Esophagus squamous epithelium (tissue), 5 donors: ENCODE measurements at regions not wholly inside any gene's neighbourhood (a gene's known extent, or its start where the extent isn't known, plus 50 kb on each side); places are given as distances from the start of the nearest gene placed in this dataset.

Source experiments
- DNase-seq: peaks from one replicate; lab custom pipeline; 2025; lab: John Stamatoyannopoulos, UW
- H3K27ac ChIP-seq, 4 donors: fragments of 200-600 bp; sonication (generic); one replicate each; pipeline ENCODE4 v1.5.1; 2016 to 2019; ENCODE audit warnings: mild to moderate bottlenecking in 1 of 4
- H3K27me3 ChIP-seq, 4 donors: fragments of 200-600 bp; sonication (generic); 1 replicate in 3 of 4; 2 replicates in 1 of 4; pipeline versions ENCODE4 v1.5.1 to v1.6.0; 2017 to 2021; ENCODE audit warnings: antibody characterized with exemption in 1 of 4
- H3K36me3 ChIP-seq, 3 donors: fragments of 200-600 bp; sonication (generic); one replicate each; pipeline ENCODE4 v1.5.1; 2016 to 2019
- H3K4me1 ChIP-seq, 3 donors: fragments of 200-600 bp; sonication (generic); one replicate each; pipeline ENCODE4 v1.5.1; 2017 to 2019
- H3K4me3 ChIP-seq, 4 donors: fragments of 200-600 bp; sonication (generic); 1 replicate in 3 of 4; 2 replicates in 1 of 4; pipeline ENCODE4 v1.5.1; 2016 to 2019; ENCODE audit warnings: mild to moderate bottlenecking in 2 of 4, moderate library complexity in 1 of 4
- H3K9me3 ChIP-seq, 3 donors: fragments of 200-600 bp; sonication (generic); one replicate each; pipeline ENCODE4 v1.5.1; 2016 to 2019
- CTCF ChIP-seq, 6 experiments: fragments of 450-650 bp in 4 of 6; fragments of 200-600 bp in 2 of 6; sonication (generic) in 2 of 6; IDR thresholded peaks; one replicate each; pipeline ENCODE4 v1.5.1; 2016 to 2019; ENCODE audit warnings: antibody characterized with exemption in 6 of 6, mild to moderate bottlenecking in 4 of 6, moderate library complexity in 4 of 6
- POLR2A ChIP-seq, 4 donors: fragments of 450-650 bp; IDR thresholded peaks; one replicate each; pipeline ENCODE4 v1.6.1; 2017; ENCODE audit warnings: antibody characterized with exemption in 4 of 4, mild to moderate bottlenecking in 4 of 4, moderate library complexity in 3 of 4
- WGBS, 2 donors: methylation state at CpG; one replicate each; pipeline ENCODE4 v1.1.5; 2018; 5-methylcytosine and 5-hydroxymethylcytosine counted together
- intact Hi-C: fragments of 100-400 bp; cut with DNase I; formaldehyde crosslinking; loops from one replicate; pipeline ENCODE4 v1.15.0; 2022
- donor health status: DM: yes; HTN: yes; CAD: no.

- no peak for DNase-seq
- no peaks in the 10 kb centered on the region for H3K4me1 ChIP-seq
- TF ChIP-seq CTCF (IDR thresholded peaks at IDR 0.05) (no peak), POLR2A (IDR thresholded peaks at IDR 0.05) (no peak)
- H3K9me3 ChIP-seq: no peaks in the 10 kb centered on the region
- H3K36me3 ChIP-seq: no peaks in the 10 kb centered on the region
- no peak overlapping the region for H3K4me3 ChIP-seq
- no peaks in the 10 kb centered on the region for H3K27me3 ChIP-seq
- intact Hi-C loops: no loop called here
- H3K27ac ChIP-seq: no peak overlapping the region
- 52 to 58% methylated on average over 5 of the region's 5 CpGs for WGBS, 2 donors
These were observed 185.8 kb upstream of the TMPO start for GRCh38 chr12:98329589-98329988.

GRCh38 chr12:98332642-98333041, 182.7 kb upstream of the TMPO start:
- Histone ChIP-seq H3K9me3 (no peaks in the 10 kb centered on the region), H3K4me1 (no peaks in the 10 kb centered on the region), H3K27ac (no peak overlapping the region), H3K36me3 (no peaks in the 10 kb centered on the region), H3K27me3 (no peaks in the 10 kb centered on the region), H3K4me3 (no peak overlapping the region)
- 75 to 83% methylated on average over 1 of the region's 1 CpG for WGBS, 2 donors
- no peak for TF ChIP-seq CTCF (IDR thresholded peaks at IDR 0.05)
- TF ChIP-seq POLR2A (IDR thresholded peaks at IDR 0.05): no peak
- no peak for DNase-seq
- intact Hi-C loops: no loop called here

- Histone ChIP-seq H3K4me1 (no peaks in the 10 kb centered on the region), H3K9me3 (no peaks in the 10 kb centered on the region), H3K36me3 (no peaks in the 10 kb centered on the region), H3K27ac (no peak overlapping the region), H3K27me3 (no peaks in the 10 kb centered on the region), H3K4me3 (no peak overlapping the region)
- no peak for TF ChIP-seq CTCF (IDR thresholded peaks at IDR 0.05)
- no peak for DNase-seq
- WGBS, 2 donors: 81 to 86% methylated on average over 3 of the region's 3 CpGs
- intact Hi-C loops: no loop called here
These were observed 180.6 kb upstream of the TMPO start for GRCh38 chr12:98334768-98335167.

GRCh38 chr12:98341026-98341425, 174.4 kb upstream of the TMPO start:
- Histone ChIP-seq H3K27me3 (no peaks in the 10 kb centered on the region), H3K9me3 (no peaks in the 10 kb centered on the region), H3K4me3 (no peak overlapping the region), H3K27ac (no peak overlapping the region), H3K36me3 (no peaks in the 10 kb centered on the region), H3K4me1 (peaks cover 0 to 15% (median 0%) of the 10 kb centered on the region in 3 donors)
- TF ChIP-seq CTCF (IDR thresholded peaks at IDR 0.05) (no peak), POLR2A (IDR thresholded peaks at IDR 0.05) (no peak)
- 67 to 78% methylated on average over 6 of the region's 6 CpGs for WGBS, 2 donors
- intact Hi-C loops: no loop called here
- DNase-seq: no peak

GRCh38 chr12:98341732-98342131, 173.7 kb upstream of the TMPO start:
- peaks cover 0 to 15% (median 0%) of the 10 kb centered on the region in 3 donors for H3K4me1 ChIP-seq
- no peaks in the 10 kb centered on the region for H3K9me3 ChIP-seq
- no peak overlapping the region for H3K27ac ChIP-seq
- DNase-seq: no peak
- no peaks in the 10 kb centered on the region for H3K27me3 ChIP-seq
- intact Hi-C loops: no loop called here
- TF ChIP-seq CTCF (IDR thresholded peaks at IDR 0.05) (no peak), POLR2A (IDR thresholded peaks at IDR 0.05) (no peak)
- WGBS, 2 donors: 62 to 69% methylated on average over 3 of the region's 3 CpGs
- H3K4me3 ChIP-seq: no peak overlapping the region
- H3K36me3 ChIP-seq: no peaks in the 10 kb centered on the region
